GM21381 (cell line): ENCODE measurements at regions not wholly inside any gene's neighbourhood (a gene's known extent, or its start where the extent isn't known, plus 50 kb on each side); places are given as distances from the start of the nearest gene placed in this dataset.

ENCODE experiments used
- ATAC-seq: cut with Tn5 transposase; IDR thresholded peaks from one replicate; pipeline ENCODE4 v1.9.1; 2021; ENCODE audit warnings: mild to moderate bottlenecking, moderate library complexity; ENCODE audit not compliant: unreplicated experiment

GRCh38 chr4:133493776-133494175 lies 344.7 kb downstream of the PCDH10 start:
- no peak for ATAC-seq

GRCh38 chr4:133493241-133493640 lies 344.1 kb downstream of the PCDH10 start:
- ATAC-seq = no peak

GRCh38 chr4:133484287-133484686 lies 335.2 kb downstream of the PCDH10 start:
- no peak for ATAC-seq

- ATAC-seq = no peak
Observed at GRCh38 chr4:133483600-133484246, 334.6 kb downstream of the PCDH10 start.

GRCh38 chr4:133476063-133476462 lies 327.0 kb downstream of the PCDH10 start:
- ATAC-seq = no peak

GRCh38 chr4:133474501-133474900 lies 325.4 kb downstream of the PCDH10 start:
- no peak for ATAC-seq

GRCh38 chr4:133472244-133472643 lies 323.1 kb downstream of the PCDH10 start:
- ATAC-seq = no peak

- ATAC-seq = no peak
Observed at GRCh38 chr4:133467290-133467947, 318.3 kb downstream of the PCDH10 start.

- no peak for ATAC-seq
Observed at GRCh38 chr4:133465022-133465421, 315.9 kb downstream of the PCDH10 start.

GRCh38 chr4:133464311-133464710 lies 315.2 kb downstream of the PCDH10 start:
- no peak for ATAC-seq

- no peak for ATAC-seq
Observed at GRCh38 chr4:133452678-133453077, 303.6 kb downstream of the PCDH10 start.

- no peak for ATAC-seq
Observed at GRCh38 chr4:133450813-133451212, 301.7 kb downstream of the PCDH10 start.

- ATAC-seq = no peak
Observed at GRCh38 chr4:133440404-133440803, 291.3 kb downstream of the PCDH10 start.

GRCh38 chr4:133439830-133440229 lies 290.7 kb downstream of the PCDH10 start:
- no peak for ATAC-seq

GRCh38 chr4:133424605-133425004 lies 275.5 kb downstream of the PCDH10 start:
- ATAC-seq = no peak

GRCh38 chr4:133403913-133404312 lies 254.8 kb downstream of the PCDH10 start:
- no peak for ATAC-seq

GRCh38 chr4:133402616-133403015 lies 253.5 kb downstream of the PCDH10 start:
- no peak for ATAC-seq

- no peak for ATAC-seq
Observed at GRCh38 chr4:133394971-133395627, 246.0 kb downstream of the PCDH10 start.

- no peak for ATAC-seq
Observed at GRCh38 chr4:133390198-133390855, 241.2 kb downstream of the PCDH10 start.

GRCh38 chr4:133389029-133389428 lies 239.9 kb downstream of the PCDH10 start:
- no peak for ATAC-seq

- no peak for ATAC-seq
Observed at GRCh38 chr4:133385161-133385954, 236.3 kb downstream of the PCDH10 start.
